Gastrocnemius medialis (tissue), 4 donors: ENCODE measurements at regions not wholly inside any gene's neighbourhood (a gene's known extent, or its start where the extent isn't known, plus 50 kb on each side); places are given as distances from the start of the nearest gene placed in this dataset.

ENCODE experiments used
- CTCF ChIP-seq, 5 experiments: fragments of 450-650 bp in 3 of 5; fragments of 200-600 bp in 2 of 5; sonication (generic) in 2 of 5; IDR thresholded peaks in 4 of 5; conservative IDR thresholded peaks in 1 of 5; 1 replicate in 4 of 5; 2 replicates in 1 of 5; pipeline ENCODE4 v1.5.1; 2016 to 2019; ENCODE audit warnings: antibody characterized with exemption in 5 of 5, mild to moderate bottlenecking in 3 of 5, moderate library complexity in 3 of 5
- POLR2A ChIP-seq, 2 donors: fragments of 450-650 bp; IDR thresholded peaks; one replicate each; pipeline ENCODE4 v1.6.1; 2017; ENCODE audit warnings: antibody characterized with exemption in 2 of 2, mild to moderate bottlenecking in 2 of 2, moderate library complexity in 2 of 2

GRCh38 chr22:34877506-34877905 is 188.5 kb upstream of the ISX start:
- TF ChIP-seq CTCF (IDR thresholded peaks at IDR 0.05 in 4 of 5, conservative IDR thresholded peaks at IDR 0.05 in 1 of 5) (no peak), POLR2A (IDR thresholded peaks at IDR 0.05) (no peak)
